Stimulated activated CD8-positive, alpha-beta memory T cell treated with anti-CD3 and anti-CD28 coated beads, Interleukin-4, amount 100 ng/mL, for 24 hours (primary cell): ENCODE measurements at regions not wholly inside any gene's neighbourhood (a gene's known extent, or its start where the extent isn't known, plus 50 kb on each side); places are given as distances from the start of the nearest gene placed in this dataset.

ENCODE experiments used
- DNase-seq: peaks from one replicate; pipeline ENCODE4 v3.0.0-alpha.2; 2020; ENCODE audit warnings: low read depth

DNA sequence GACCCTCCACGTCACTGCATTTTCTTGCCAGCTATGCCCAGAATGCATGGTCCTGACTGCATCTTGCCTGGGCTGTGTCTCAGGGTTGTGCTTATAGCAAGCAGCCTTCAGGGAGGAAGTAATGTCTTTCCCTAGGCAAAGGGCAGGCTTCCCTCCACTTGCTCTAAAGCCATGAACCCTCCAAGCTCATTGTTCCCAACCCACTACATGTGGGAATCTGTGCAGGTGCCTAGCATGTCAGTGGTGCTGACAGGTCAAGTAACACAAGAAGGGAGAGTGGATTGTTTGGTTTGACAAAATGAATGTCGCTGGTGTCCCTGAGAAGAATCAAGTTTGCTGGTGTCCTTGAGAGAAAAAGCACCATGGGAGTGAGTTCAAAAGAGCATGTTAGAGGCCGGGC is 53.9 kb upstream of the UCN3 start:
- no peak for DNase-seq

GRCh38 chr10:5311617-5312016 is 53.1 kb upstream of the UCN3 start:
- DNase-seq = no peak

DNA sequence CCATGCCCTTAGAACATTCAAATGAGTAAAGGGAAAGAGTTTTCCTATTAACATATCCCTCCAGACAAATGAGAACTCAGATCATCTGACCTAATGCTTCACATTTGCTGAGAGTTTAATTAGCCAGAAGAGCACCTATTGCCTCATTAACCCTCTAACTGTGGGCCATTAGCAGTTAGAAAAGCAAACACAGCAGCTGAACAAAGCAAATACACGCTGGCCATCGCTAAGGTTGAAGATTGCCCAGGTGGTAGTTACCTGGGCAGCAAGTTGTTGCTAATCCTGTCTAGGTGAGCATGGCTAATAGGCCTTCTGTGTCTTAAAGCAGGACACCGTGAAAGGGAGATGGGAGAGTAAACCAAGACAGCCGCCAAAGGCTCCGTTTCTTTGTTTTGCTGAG is 49.9 kb upstream of the UCN3 start:
- no peak for DNase-seq
